Choroid plexus epithelial cell (primary cell): ENCODE measurements at regions not wholly inside any gene's neighbourhood (a gene's known extent, or its start where the extent isn't known, plus 50 kb on each side); places are given as distances from the start of the nearest gene placed in this dataset.
"Not testable (repeated sequence)": the region's sequence is repeated elsewhere in the genome, so short reads cannot be mapped to it uniquely, and the experiment has no call there.

Experiments used
- DNase-seq: peaks from one replicate; pipeline ENCODE4 v3.0.0-alpha.2; 2010; ENCODE audit warnings: low read depth
- H3K4me3 ChIP-seq: 2 replicates; pipeline ENCODE4 v1.5.1; 2011; ENCODE audit warnings: low read depth, mild to moderate bottlenecking, control low read depth, low read length, moderate library complexity
- CTCF ChIP-seq: conservative IDR thresholded peaks from 2 replicates; pipeline ENCODE4 v1.5.1; 2011; ENCODE audit warnings: low read depth, mild to moderate bottlenecking, control low read depth, inconsistent platforms, low read length, moderate library complexity

GRCh38 chrX:1052021-1052420 lies 160.4 kb downstream of the CRLF2 start:
- DNase-seq: no peak
- TF ChIP-seq CTCF: no peak
- H3K4me3 ChIP-seq: no peak overlapping the region

- no peak for DNase-seq
- H3K4me3 ChIP-seq: no peak overlapping the region
- TF ChIP-seq CTCF: no peak
These were observed 161.0 kb downstream of the CRLF2 start for GRCh38 chrX:1051421-1051820.

- no peak for TF ChIP-seq CTCF
- no peak overlapping the region for H3K4me3 ChIP-seq
- no peak for DNase-seq
These were observed 166.7 kb downstream of the CRLF2 start for GRCh38 chrX:1045680-1046314.

- TF ChIP-seq CTCF: no peak
- DNase-seq: no peak
- no peak overlapping the region for H3K4me3 ChIP-seq
These were observed 171.4 kb downstream of the CRLF2 start for GRCh38 chrX:1041091-1041490.

GRCh38 chrX:1035931-1036330 lies 176.5 kb downstream of the CRLF2 start:
- not testable (repeated sequence) for DNase-seq, H3K4me3 ChIP-seq

- no peak overlapping the region for H3K4me3 ChIP-seq
- DNase-seq: no peak
- TF ChIP-seq CTCF: no peak
These were observed 177.2 kb downstream of the CRLF2 start for GRCh38 chrX:1035206-1035605.

- TF ChIP-seq CTCF: no peak
- DNase-seq: no peak
- H3K4me3 ChIP-seq: no peak overlapping the region
These were observed 177.7 kb downstream of the CRLF2 start for GRCh38 chrX:1034717-1035116.
